ENCODE measurements at regions not wholly inside any gene's neighbourhood (a gene's known extent, or its start where the extent isn't known, plus 50 kb on each side); places are given as distances from the start of the nearest gene placed in this dataset.
"Not testable (repeated sequence)": the region's sequence is repeated elsewhere in the genome, so short reads cannot be mapped to it uniquely, and the experiment has no call there.

DNA sequence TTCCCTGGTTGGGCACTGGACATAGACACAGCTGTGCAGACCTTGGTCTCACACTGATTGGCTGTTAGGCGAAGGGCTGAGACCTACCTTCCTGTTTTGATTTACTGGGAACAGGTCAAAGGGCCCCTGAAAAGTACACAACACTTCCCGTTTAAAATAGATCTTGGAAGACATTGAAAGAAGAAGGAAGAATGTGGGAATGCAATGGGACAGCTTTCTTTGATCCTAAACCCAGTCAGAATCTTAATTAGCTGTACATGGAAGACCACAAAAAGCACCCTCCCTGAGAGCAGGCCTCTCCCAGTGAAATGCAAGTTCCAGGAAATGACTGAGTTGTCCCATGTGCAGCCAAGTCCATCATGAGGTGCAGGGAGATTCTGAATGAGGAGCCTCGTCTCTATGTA, 83.6 kb upstream of the EXOC2 start:
- H3K4me1 Mint-ChIP-seq, result no peaks in the 10 kb centered on the region
- no peak overlapping the region for H3K27ac Mint-ChIP-seq
- no peaks in the 10 kb centered on the region for H3K9me3 Mint-ChIP-seq
- no peak overlapping the region for H3K4me3 Mint-ChIP-seq
- H3K36me3 Mint-ChIP-seq (ENCODE audit: low read depth), result no peaks in the 10 kb centered on the region
- peaks cover 12% of the 10 kb centered on the region for H3K27me3 Mint-ChIP-seq
- no peak for ATAC-seq (replicated peaks)

DNA sequence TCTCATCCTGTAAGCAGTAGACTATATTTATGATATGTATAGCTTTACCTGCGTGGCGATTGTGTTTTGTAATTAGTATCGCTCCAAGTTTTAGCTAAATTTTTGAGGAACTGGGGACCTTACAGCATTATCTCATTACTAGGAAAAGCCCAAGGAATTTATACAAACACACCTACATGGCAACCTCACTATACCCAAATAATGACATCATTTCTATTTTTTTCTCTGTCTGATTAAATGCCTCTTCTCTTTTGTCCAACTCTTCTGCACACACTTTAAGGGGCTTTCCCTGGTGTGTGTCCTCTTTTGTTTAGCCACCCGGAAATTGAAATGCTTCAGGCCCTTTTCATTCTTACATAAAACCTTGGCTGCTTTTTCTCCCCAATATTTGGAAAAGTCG, 82.9 kb upstream of the EXOC2 start:
- peaks cover 9% of the 10 kb centered on the region for H3K27me3 Mint-ChIP-seq
- no peaks in the 10 kb centered on the region for H3K9me3 Mint-ChIP-seq
- no peak for ATAC-seq (replicated peaks)
- no peak overlapping the region for H3K27ac Mint-ChIP-seq
- no peak overlapping the region for H3K4me3 Mint-ChIP-seq
- no peaks in the 10 kb centered on the region for H3K4me1 Mint-ChIP-seq
- H3K36me3 Mint-ChIP-seq (ENCODE audit: low read depth), result no peaks in the 10 kb centered on the region

DNA sequence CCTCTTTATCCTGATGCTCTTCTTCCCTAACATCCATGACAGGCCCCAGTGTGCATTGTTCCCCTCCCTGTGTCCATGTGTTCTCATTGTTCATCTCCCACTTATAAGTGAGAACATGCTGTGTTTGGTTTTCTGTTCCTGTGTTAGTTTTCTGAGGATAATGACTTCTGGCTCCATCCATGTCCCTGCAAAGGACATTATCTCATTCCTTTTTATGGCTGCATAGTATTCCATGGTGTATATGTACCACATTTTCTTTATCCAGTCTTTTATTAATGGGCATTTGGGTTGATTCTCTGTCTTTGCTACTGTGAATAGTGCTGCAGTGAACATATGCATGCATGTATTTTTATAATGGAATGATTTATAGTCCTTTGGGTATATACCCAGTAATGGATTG, 78.7 kb upstream of the EXOC2 start:
- H3K9me3 Mint-ChIP-seq; H3K4me3 Mint-ChIP-seq; H3K27ac Mint-ChIP-seq; H3K4me1 Mint-ChIP-seq; H3K36me3 Mint-ChIP-seq (ENCODE audit: low read depth); ATAC-seq (replicated peaks): not testable (repeated sequence)
- peaks cover 14% of the 10 kb centered on the region for H3K27me3 Mint-ChIP-seq

DNA sequence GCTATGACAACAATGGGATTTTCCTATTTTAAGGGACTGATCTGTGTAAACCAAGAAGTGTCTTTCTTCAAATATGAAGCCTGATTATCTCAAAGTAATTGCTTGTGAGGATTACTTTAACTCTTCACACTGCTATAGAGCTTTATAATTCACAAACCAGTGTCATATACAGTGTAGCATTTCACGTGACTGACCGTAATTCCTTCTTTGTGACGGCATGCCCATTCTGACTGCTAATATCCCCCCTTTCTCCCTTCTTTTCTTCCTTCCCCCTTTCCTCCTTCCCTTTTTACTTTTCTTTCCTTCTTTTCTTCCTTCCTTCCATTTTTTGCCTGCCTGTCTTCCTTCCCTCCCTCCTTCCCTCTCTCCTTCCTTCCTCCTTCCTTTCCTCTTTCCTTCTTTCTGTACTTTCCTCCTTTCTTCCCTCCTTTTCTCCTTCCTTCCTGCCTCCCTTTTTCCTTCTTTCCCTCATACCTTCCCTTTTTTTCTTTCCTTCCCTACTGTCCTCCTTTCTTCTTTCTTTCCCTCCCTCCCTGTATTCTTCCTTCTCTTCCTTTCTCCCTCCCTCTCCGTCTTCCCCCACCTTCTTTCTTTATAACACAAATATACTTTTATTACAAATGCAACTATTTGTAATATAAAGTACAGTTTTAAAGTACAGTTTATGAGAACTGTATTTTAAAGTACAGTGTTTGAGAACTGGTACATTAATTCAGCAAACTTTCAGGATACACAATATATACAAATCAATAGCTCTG, 75.0 kb upstream of the EXOC2 start:
- no peak overlapping the region for H3K27ac Mint-ChIP-seq
- H3K4me1 Mint-ChIP-seq, result no peaks in the 10 kb centered on the region
- H3K27me3 Mint-ChIP-seq, result peaks cover 23% of the 10 kb centered on the region
- H3K4me3 Mint-ChIP-seq, result no peak overlapping the region
- no peaks in the 10 kb centered on the region for H3K9me3 Mint-ChIP-seq
- no peak for ATAC-seq (replicated peaks)
- H3K36me3 Mint-ChIP-seq (ENCODE audit: low read depth), result no peaks in the 10 kb centered on the region

DNA sequence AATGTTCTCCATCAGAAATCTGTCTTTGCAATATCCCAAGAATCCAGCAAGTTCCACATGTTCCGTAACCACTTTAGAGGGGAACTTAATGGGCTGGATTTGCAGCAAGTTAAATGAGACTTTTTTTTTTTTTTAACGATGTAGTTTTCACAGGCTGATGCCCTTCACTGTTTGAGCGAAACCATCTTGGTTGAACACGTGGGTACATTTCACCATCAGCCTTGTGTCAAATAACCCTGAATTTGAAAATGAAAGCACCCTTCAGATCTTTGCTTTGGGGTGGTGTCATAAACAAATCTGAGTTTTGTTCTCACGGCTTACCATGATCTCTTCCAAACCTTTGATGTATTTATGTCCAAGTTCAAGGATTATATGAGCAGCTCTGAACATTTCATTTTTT, 73.7 kb upstream of the EXOC2 start:
- H3K27me3 Mint-ChIP-seq, result peaks cover 23% of the 10 kb centered on the region
- no peak for ATAC-seq (replicated peaks)

DNA sequence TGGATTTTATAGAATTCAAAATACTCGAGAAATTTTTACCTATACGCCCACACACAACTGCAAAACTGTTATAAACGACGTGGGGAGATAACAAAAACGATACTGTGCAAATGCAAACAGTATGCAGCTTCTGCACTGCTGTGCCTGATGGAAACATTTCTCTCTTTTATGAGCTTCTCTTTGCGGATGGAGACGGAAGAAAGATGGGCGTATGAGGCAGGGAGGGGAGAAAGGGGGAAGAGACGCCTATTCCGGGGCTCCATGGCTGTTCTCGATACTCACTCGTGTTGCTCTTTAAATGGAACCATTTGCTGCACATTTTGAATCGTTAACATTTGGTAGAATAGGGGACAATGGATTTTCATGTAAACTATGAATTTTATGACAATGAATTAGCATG, 69.1 kb upstream of the EXOC2 start:
- H3K9me3 Mint-ChIP-seq, result no peaks in the 10 kb centered on the region
- no peaks in the 10 kb centered on the region for H3K4me1 Mint-ChIP-seq
- no peak overlapping the region for H3K27ac Mint-ChIP-seq
- H3K27me3 Mint-ChIP-seq, result peaks cover 15% of the 10 kb centered on the region
- ATAC-seq (replicated peaks), result no peak
- no peaks in the 10 kb centered on the region for H3K36me3 Mint-ChIP-seq (ENCODE audit: low read depth)
- H3K4me3 Mint-ChIP-seq, result no peak overlapping the region

More for the DNA sequence above, 73.7 kb upstream of the EXOC2 start:
- Mint-ChIP-seq H3K27ac (no peak overlapping the region), H3K36me3 (ENCODE audit: low read depth) (no peaks in the 10 kb centered on the region), H3K4me1 (no peaks in the 10 kb centered on the region), H3K4me3 (no peak overlapping the region), H3K9me3 (no peaks in the 10 kb centered on the region)

DNA sequence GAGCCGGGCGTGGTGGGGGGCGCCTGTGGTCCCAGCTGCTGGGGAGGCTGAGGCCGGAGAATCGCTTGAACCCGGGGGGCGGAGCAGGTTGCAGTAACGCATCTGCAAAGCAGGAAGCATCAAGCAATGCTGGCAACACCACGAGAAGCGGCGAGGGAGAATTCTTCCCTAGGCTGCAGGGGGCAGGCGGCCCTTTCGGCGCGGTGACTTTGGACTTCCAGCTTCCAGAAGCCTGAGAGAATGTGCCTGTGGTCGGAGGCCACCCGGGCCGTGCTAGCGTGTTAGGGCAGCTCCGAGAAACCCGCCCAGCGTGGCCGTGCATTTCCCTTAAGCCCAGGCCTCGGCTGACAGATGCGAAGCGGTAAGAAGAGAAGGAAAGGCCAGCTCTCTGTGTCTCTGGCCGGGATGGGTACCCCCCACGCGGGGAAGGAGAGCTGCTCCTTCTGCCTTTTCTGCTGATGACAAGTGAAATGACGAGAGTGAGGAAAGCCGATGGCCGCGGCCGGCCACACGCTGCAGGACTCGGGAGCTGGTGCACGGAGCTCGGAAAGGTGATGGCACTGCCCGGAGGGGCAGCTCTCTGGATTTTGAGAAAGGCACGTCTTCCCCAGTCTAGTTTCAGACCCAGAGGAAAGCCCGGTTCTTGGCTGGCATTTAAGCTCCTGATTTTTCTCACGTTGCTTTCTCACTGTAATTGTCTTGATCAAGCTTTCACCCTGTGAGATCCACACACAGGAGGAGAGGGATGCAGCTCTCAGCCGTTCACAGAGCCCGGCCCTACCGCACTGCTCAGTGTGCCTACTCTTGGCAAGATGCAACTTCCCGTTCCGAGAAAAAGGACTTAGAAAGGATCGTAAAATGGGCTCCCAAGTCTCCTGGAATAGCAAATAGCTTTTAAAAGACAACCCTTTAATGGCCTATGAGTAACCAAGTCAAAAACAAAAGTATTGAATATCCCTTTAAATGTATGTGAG, 68.3 kb upstream of the EXOC2 start:
- no peaks in the 10 kb centered on the region for H3K36me3 Mint-ChIP-seq (ENCODE audit: low read depth)
- H3K4me1 Mint-ChIP-seq, result no peaks in the 10 kb centered on the region
- peaks cover 11% of the 10 kb centered on the region for H3K27me3 Mint-ChIP-seq
- no peak overlapping the region for H3K4me3 Mint-ChIP-seq
- no peaks in the 10 kb centered on the region for H3K9me3 Mint-ChIP-seq
- no peak overlapping the region for H3K27ac Mint-ChIP-seq
- no peak for ATAC-seq (replicated peaks)

DNA sequence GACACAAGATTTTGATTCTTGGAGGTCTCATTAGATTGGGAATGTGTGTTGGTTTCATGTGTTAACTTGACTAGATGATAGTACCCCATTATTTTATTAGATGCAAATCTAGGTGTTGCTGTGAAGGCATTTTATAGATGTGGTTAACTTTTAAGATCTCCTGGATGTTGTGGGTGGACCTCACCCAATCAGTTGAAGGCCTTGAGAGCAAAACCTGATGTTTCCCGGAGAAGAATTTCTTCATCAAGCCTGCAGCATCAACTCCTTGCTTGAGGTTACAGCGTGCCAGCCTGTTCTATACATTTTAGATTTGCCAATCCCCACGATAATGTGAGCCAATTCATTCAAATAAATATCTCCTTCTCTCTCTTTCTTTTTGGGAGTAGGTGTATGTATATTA, 66.8 kb upstream of the EXOC2 start:
- no peak for ATAC-seq (replicated peaks)
- H3K27ac Mint-ChIP-seq, result no peak overlapping the region
- no peaks in the 10 kb centered on the region for H3K4me1 Mint-ChIP-seq
- peaks cover 9% of the 10 kb centered on the region for H3K27me3 Mint-ChIP-seq
- H3K36me3 Mint-ChIP-seq (ENCODE audit: low read depth), result no peaks in the 10 kb centered on the region
- H3K9me3 Mint-ChIP-seq, result no peaks in the 10 kb centered on the region
- no peak overlapping the region for H3K4me3 Mint-ChIP-seq

DNA sequence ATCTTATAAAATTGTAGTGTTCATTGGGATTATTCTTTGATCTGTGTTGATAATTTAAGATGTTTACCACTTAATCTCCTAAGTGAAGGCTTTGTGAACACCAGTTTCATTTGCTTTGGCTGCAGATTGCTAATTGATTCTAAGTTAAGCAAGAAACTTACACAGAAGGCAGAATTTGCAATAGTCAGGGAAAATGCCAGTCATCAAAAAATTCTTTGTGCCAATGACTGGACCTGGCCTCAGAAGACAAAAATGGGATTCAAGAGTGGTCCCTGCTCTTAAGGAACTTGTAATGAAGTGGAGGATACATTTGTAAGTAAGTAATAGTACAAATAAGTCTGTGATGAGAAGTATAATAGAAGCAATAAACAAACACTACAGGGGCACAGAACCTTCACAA, 63.3 kb upstream of the EXOC2 start:
- no peak overlapping the region for H3K4me3 Mint-ChIP-seq
- no peaks in the 10 kb centered on the region for H3K4me1 Mint-ChIP-seq

DNA sequence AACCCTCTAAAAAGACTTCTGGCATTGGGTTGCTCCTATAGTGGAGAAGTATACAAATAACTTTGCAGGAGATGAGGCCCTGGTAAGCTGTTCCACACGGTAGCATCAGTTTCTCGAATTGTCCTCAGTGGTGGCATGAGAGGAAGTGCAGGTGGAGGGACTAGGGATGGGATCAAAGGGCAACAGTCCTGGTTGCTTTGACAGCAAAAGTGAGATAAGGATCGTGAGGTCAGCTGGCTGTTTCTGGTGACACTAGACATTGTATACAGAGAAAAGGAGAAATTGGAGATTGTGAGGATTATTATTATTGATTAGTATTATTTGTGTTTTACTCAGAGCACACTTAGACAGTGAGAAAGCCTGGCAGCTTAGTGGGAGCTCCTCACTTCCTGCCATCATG, 61.3 kb upstream of the EXOC2 start:
- no peaks in the 10 kb centered on the region for H3K4me1 Mint-ChIP-seq
- no peak overlapping the region for H3K4me3 Mint-ChIP-seq
- no peak for ATAC-seq (replicated peaks)
- no peaks in the 10 kb centered on the region for H3K9me3 Mint-ChIP-seq
- no peaks in the 10 kb centered on the region for H3K27me3 Mint-ChIP-seq
- no peak overlapping the region for H3K27ac Mint-ChIP-seq
- H3K36me3 Mint-ChIP-seq (ENCODE audit: low read depth), result no peaks in the 10 kb centered on the region

More for the DNA sequence above, 63.3 kb upstream of the EXOC2 start:
- ATAC-seq (replicated peaks), result no peak
- no peaks in the 10 kb centered on the region for H3K9me3 Mint-ChIP-seq
- no peak overlapping the region for H3K27ac Mint-ChIP-seq
- H3K36me3 Mint-ChIP-seq (ENCODE audit: low read depth), result no peaks in the 10 kb centered on the region
- no peaks in the 10 kb centered on the region for H3K27me3 Mint-ChIP-seq

DNA sequence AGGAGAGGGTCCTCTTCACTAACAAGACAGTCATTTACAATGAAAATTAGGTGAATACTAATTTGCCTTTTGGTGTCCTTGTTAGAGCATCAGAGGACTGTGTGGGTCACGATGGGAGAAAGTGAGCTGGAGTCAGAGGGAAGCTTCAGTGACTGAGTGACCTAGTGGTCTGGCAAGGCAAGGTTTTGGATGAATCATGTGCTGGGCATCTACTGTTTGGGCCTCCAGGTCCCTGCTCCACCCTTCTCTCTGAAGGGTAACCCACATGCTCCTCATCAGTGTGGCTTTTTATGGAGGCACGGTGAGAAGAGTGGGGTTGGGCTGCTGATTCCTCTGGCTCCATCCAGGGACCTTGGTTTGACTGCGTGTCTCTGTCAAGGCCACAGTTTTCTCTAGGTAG, 60.5 kb upstream of the EXOC2 start:
- Mint-ChIP-seq H3K4me3 (no peak overlapping the region), H3K27me3 (no peaks in the 10 kb centered on the region), H3K36me3 (ENCODE audit: low read depth) (no peaks in the 10 kb centered on the region), H3K4me1 (no peaks in the 10 kb centered on the region), H3K9me3 (no peaks in the 10 kb centered on the region), H3K27ac (no peak overlapping the region)
- ATAC-seq (replicated peaks), result no peak

DNA sequence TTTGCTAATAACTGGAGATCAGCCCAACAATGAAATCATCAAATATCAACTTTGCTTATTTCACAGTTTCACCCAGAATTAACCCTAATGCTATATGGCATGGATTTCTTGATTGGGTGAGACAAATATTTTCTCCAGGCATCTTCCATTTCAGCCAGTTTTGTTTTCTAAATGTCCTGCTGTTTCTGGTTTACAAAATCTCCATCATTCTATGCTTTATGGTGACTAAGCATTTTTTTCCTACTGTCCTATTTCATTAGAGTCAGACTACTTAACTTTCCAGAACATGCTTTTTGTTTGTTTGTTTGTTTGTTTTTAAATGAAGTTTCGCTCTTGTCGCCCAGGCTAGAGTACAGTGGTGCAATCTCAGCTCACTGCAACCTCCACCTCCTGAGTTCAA, 59.5 kb upstream of the EXOC2 start:
- no peak overlapping the region for H3K27ac Mint-ChIP-seq
- no peaks in the 10 kb centered on the region for H3K27me3 Mint-ChIP-seq
- ATAC-seq (replicated peaks), result no peak
- no peaks in the 10 kb centered on the region for H3K9me3 Mint-ChIP-seq
- H3K36me3 Mint-ChIP-seq (ENCODE audit: low read depth), result no peaks in the 10 kb centered on the region
- H3K4me3 Mint-ChIP-seq, result no peak overlapping the region
- no peaks in the 10 kb centered on the region for H3K4me1 Mint-ChIP-seq

DNA sequence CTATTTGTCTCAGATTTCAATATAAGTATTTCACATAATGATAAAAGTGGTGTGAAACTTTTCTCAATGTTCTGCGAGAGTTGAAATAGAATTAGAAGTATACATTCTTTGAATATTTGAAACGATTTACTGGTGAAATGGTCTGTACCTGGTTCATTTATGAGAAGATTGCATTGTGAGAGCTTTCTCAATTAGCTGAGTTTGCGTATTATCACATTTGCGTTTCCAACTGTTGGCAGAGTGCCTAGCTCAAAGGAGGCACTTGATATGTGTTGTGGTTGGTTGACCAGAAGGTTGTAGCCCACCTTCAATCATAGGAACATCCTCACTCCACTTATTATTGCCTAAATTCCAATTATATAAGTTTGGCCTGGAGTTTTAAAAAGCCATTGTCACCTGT, 58.8 kb upstream of the EXOC2 start:
- ATAC-seq (replicated peaks), result no peak
- Mint-ChIP-seq H3K36me3 (ENCODE audit: low read depth) (no peaks in the 10 kb centered on the region), H3K27me3 (no peaks in the 10 kb centered on the region), H3K4me3 (no peak overlapping the region), H3K27ac (no peak overlapping the region), H3K4me1 (no peaks in the 10 kb centered on the region), H3K9me3 (no peaks in the 10 kb centered on the region)

DNA sequence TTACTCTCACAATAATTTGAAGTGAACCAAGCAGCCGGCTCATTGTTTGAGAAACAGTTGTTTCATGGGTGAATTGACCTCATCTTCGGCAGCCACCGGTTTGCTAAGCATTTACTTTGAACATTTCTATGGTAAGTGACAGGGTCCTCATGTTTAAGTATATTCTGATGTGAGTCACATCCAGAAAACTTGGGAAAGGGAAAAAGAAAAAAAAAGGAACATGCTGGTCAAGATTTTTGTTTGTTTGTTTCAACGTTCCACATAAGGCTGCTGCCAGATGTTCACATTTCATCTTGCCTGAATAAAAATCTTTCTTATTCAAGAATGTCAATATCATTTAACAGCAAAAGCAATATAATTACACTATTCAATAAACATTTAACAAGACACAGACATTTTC, 55.0 kb upstream of the EXOC2 start:
- Mint-ChIP-seq H3K36me3 (ENCODE audit: low read depth) (no peaks in the 10 kb centered on the region), H3K9me3 (no peaks in the 10 kb centered on the region), H3K27me3 (no peaks in the 10 kb centered on the region)

DNA sequence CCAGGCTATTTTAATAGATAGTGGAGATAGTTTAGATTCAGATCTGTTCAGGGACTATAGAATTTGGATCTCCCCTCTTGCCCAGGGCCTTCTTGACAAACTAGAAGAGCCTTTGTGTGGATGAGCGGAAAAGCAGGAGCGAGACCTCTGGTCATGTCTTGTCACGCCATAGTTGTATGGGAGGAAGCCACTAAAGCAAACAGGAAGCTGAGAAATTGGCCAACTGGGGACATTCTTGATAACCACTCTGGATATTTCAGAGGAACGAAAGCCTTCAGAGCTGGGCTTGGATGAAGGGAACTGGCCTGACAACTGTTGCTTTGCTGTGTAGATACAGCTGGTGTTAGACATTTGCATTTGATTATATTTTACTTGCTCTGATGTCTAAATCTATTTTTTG, 54.1 kb upstream of the EXOC2 start:
- ATAC-seq (replicated peaks), result no peak
- H3K27ac Mint-ChIP-seq, result no peak overlapping the region
- H3K36me3 Mint-ChIP-seq (ENCODE audit: low read depth), result no peaks in the 10 kb centered on the region

More for the DNA sequence above, 55.0 kb upstream of the EXOC2 start:
- Mint-ChIP-seq H3K4me1 (no peaks in the 10 kb centered on the region), H3K4me3 (no peak overlapping the region), H3K27ac (no peak overlapping the region)
- no peak for ATAC-seq (replicated peaks)

More for the DNA sequence above, 54.1 kb upstream of the EXOC2 start:
- no peaks in the 10 kb centered on the region for H3K27me3 Mint-ChIP-seq
- no peaks in the 10 kb centered on the region for H3K4me1 Mint-ChIP-seq
- H3K4me3 Mint-ChIP-seq, result no peak overlapping the region
- H3K9me3 Mint-ChIP-seq, result no peaks in the 10 kb centered on the region
